Neural cell (in vitro differentiated cells): ENCODE measurements at regions not wholly inside any gene's neighbourhood (a gene's known extent, or its start where the extent isn't known, plus 50 kb on each side); places are given as distances from the start of the nearest gene placed in this dataset.

Experiments used
- H2AFZ ChIP-seq: fragments of 200-600, 300-800 bp; sonication (generic), shearing (Covaris generic); 2 replicates; pipeline ENCODE4 v1.6.0; 2014; ENCODE audit warnings: low read depth, mild to moderate bottlenecking, antibody characterized with exemption, low read length, moderate library complexity
- H3F3A ChIP-seq: fragments of 200-600 bp; shearing (Covaris generic); 2 replicates; pipeline ENCODE4 v1.6.1; 2016; ENCODE audit warnings: mild to moderate bottlenecking, moderate library complexity, mixed read lengths, antibody characterized with exemption, low read length; ENCODE audit not compliant: insufficient read depth, poor library complexity, severe bottlenecking
- H3K27ac ChIP-seq: fragments of 200-600, 300-800 bp; sonication (generic), shearing (Covaris generic); 2 replicates; pipeline ENCODE4 v1.5.1; 2014; ENCODE audit warnings: mild to moderate bottlenecking, low read length, moderate library complexity
- H3K27me3 ChIP-seq: fragments of 300-800, 200-600 bp; sonication (generic), shearing (Covaris generic); 2 replicates; pipeline ENCODE4 v1.6.0; 2014; ENCODE audit warnings: mild to moderate bottlenecking, low read depth, low read length, moderate library complexity; ENCODE audit not compliant: insufficient read depth
- H3K36me3 ChIP-seq: fragments of 300-800, 200-600 bp; sonication (generic), shearing (Covaris generic); 2 replicates; pipeline ENCODE4 v1.5.1; 2014; ENCODE audit warnings: mild to moderate bottlenecking, antibody characterized with exemption, low read length, moderate library complexity; ENCODE audit not compliant: insufficient read depth
- H3K4me2 ChIP-seq: fragments of 300-800, 200-600 bp; sonication (generic), shearing (Covaris generic); 2 replicates; pipeline ENCODE4 v1.6.0; 2014; ENCODE audit warnings: mild to moderate bottlenecking, low read length
- H3K4me3 ChIP-seq: fragments of 300-800, 200-600 bp; sonication (generic), shearing (Covaris generic); 2 replicates; pipeline ENCODE4 v1.5.1; 2014; ENCODE audit warnings: mild to moderate bottlenecking, low read length, moderate library complexity
- H3K79me2 ChIP-seq: fragments of 200-600 bp; shearing (Covaris generic); replicated peaks from 2 replicates; pipeline ENCODE4 v1.6.0; 2014; ENCODE audit warnings: mild to moderate bottlenecking, low read length, moderate library complexity; ENCODE audit not compliant: insufficient read depth
- H3K9ac ChIP-seq: fragments of 300-800, 200-600 bp; sonication (generic), shearing (Covaris generic); 2 replicates; pipeline ENCODE4 v1.6.1; 2016; ENCODE audit warnings: mild to moderate bottlenecking, low read length, mixed read lengths
- H3K9me2 ChIP-seq: fragments of 200-600 bp; shearing (Covaris generic); 2 replicates; pipeline ENCODE4 v1.6.1; 2016; ENCODE audit warnings: mild to moderate bottlenecking, low read length, mixed read lengths; ENCODE audit not compliant: insufficient read depth
- H3K9me3 ChIP-seq: fragments of 200-600, 300-800 bp; sonication (generic), shearing (Covaris generic); 2 replicates; pipeline ENCODE4 v1.6.1; 2016; ENCODE audit warnings: mild to moderate bottlenecking, mixed run types, low read length, moderate library complexity, mixed read lengths
- H4K20me1 ChIP-seq: fragments of 200-600 bp; shearing (Covaris generic); 2 replicates; pipeline ENCODE4 v1.6.1; 2016; ENCODE audit warnings: mild to moderate bottlenecking, mixed run types; ENCODE audit not compliant: insufficient read depth
- EP300 ChIP-seq: fragments of 450-650 bp; conservative IDR thresholded peaks from 2 replicates; pipeline ENCODE4 v1.6.1; 2014; ENCODE audit warnings: antibody characterized with exemption, mild to moderate bottlenecking, moderate library complexity; ENCODE audit not compliant: poor library complexity, severe bottlenecking
- EZH2 ChIP-seq: fragments of 200-600, 300-800 bp; shearing (Covaris generic), sonication (generic); IDR thresholded peaks from 2 replicates; pipeline ENCODE4 v1.6.1; 2014; ENCODE audit warnings: antibody characterized with exemption, low read length, borderline replicate concordance, mild to moderate bottlenecking; ENCODE audit not compliant: insufficient read depth, poor library complexity, severe bottlenecking
- MXI1 ChIP-seq: fragments of 450-650 bp; conservative IDR thresholded peaks from 2 replicates; pipeline ENCODE4 v1.6.1; 2014; ENCODE audit warnings: antibody characterized with exemption, mild to moderate bottlenecking; ENCODE audit not compliant: poor library complexity, severe bottlenecking
- POLR2AphosphoS5 ChIP-seq: IDR thresholded peaks from 2 replicates; pipeline ENCODE4 v1.6.1; 2012
- RAD21 ChIP-seq: fragments of 450-650 bp; conservative IDR thresholded peaks from 2 replicates; pipeline ENCODE4 v1.6.1; 2014; ENCODE audit warnings: antibody characterized with exemption, mild to moderate bottlenecking, moderate library complexity
- SMC3 ChIP-seq: fragments of 450-650 bp; conservative IDR thresholded peaks from 2 replicates; pipeline ENCODE4 v1.6.1; 2014; ENCODE audit warnings: antibody characterized with exemption, mild to moderate bottlenecking, moderate library complexity; ENCODE audit not compliant: poor library complexity
- TAF1 ChIP-seq: IDR thresholded peaks from 2 replicates; pipeline ENCODE4 v1.6.1; 2012; ENCODE audit warnings: low read depth
- TF ChIP-seq, protein P1 (sequence below): IDR thresholded peaks from 2 replicates; pipeline ENCODE4 v1.6.1; 2012; ENCODE audit warnings: borderline replicate concordance
- TF ChIP-seq, protein P2 (sequence below): fragments of 450-650 bp; IDR thresholded peaks from 2 replicates; pipeline ENCODE4 v1.5.1; 2014; ENCODE audit warnings: antibody characterized with exemption, mild to moderate bottlenecking, moderate library complexity; ENCODE audit not compliant: poor library complexity, severe bottlenecking

DNA sequence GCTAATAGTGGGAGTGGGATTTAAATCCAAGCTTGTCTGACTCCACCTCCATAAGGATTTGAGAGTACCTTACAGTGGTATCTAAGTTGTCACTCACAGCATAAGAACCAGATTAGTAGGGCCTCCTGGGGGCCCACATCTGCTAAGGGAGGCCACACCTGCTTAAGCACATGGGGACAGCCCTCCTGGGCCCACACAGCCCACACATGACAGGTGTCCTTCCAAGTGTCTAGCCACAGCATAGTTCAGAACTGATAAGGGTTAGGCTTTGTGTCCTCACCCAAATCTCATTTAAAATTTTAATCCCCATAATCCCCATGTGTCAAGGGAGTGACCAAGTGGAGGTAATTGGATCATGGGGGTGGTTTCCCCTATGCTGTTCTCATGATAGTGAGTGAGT lies 186.0 kb upstream of the HMGA2 start:
- H3K9ac ChIP-seq = no peak overlapping the region
- no peak overlapping the region for H3K4me2 ChIP-seq
- H3K9me2 ChIP-seq = no peaks in the 10 kb centered on the region
- no peaks in the 10 kb centered on the region for H3K9me3 ChIP-seq
- no peak overlapping the region for H3K4me3 ChIP-seq
- H3F3A ChIP-seq = no peaks in the 10 kb centered on the region
- no peak overlapping the region for H3K27ac ChIP-seq
- no peaks in the 10 kb centered on the region for H4K20me1 ChIP-seq
- H3K27me3 ChIP-seq = no peaks in the 10 kb centered on the region
- no peaks in the 10 kb centered on the region for H3K79me2 ChIP-seq
- H2AFZ ChIP-seq = no peak overlapping the region
- TF ChIP-seq, protein P1, sequence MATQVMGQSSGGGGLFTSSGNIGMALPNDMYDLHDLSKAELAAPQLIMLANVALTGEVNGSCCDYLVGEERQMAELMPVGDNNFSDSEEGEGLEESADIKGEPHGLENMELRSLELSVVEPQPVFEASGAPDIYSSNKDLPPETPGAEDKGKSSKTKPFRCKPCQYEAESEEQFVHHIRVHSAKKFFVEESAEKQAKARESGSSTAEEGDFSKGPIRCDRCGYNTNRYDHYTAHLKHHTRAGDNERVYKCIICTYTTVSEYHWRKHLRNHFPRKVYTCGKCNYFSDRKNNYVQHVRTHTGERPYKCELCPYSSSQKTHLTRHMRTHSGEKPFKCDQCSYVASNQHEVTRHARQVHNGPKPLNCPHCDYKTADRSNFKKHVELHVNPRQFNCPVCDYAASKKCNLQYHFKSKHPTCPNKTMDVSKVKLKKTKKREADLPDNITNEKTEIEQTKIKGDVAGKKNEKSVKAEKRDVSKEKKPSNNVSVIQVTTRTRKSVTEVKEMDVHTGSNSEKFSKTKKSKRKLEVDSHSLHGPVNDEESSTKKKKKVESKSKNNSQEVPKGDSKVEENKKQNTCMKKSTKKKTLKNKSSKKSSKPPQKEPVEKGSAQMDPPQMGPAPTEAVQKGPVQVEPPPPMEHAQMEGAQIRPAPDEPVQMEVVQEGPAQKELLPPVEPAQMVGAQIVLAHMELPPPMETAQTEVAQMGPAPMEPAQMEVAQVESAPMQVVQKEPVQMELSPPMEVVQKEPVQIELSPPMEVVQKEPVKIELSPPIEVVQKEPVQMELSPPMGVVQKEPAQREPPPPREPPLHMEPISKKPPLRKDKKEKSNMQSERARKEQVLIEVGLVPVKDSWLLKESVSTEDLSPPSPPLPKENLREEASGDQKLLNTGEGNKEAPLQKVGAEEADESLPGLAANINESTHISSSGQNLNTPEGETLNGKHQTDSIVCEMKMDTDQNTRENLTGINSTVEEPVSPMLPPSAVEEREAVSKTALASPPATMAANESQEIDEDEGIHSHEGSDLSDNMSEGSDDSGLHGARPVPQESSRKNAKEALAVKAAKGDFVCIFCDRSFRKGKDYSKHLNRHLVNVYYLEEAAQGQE = no peak
- no peak for TF ChIP-seq MXI1
- no peaks in the 10 kb centered on the region for H3K36me3 ChIP-seq

DNA sequence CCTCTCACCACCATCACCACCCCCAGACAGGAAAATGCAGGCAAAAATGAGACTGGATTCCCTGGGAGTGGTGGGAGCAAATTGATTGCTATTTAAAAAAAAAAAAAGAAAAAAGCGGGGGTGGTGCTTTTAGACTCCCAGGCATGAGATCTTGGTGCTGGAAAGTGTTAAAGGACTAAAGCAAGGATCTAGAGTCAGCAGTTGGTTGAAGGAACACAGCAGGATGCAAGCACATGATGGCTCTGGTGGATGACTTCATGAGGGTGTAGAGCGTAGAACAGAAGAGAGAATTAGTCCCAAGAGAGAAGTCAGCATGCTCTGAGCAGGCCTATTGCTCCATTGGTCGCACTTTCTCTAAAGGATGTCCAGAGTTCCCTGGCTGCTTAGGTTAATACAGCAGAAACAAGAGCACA lies 183.8 kb upstream of the HMGA2 start:
- Histone ChIP-seq H3K9me3 (no peaks in the 10 kb centered on the region), H3K36me3 (no peaks in the 10 kb centered on the region), H3K27me3 (no peaks in the 10 kb centered on the region), H3K4me2 (no peak overlapping the region), H3K79me2 (no peaks in the 10 kb centered on the region), H3K4me3 (no peak overlapping the region), H3K9ac (no peak overlapping the region), H3K9me2 (no peaks in the 10 kb centered on the region), H4K20me1 (no peaks in the 10 kb centered on the region), H3K27ac (no peak overlapping the region), H2AFZ (no peak overlapping the region), H3F3A (no peaks in the 10 kb centered on the region)
- TF ChIP-seq RAD21 (no peak), TAF1 (no peak), POLR2AphosphoS5 (no peak), SMC3 (no peak), MXI1 (no peak), EZH2 (no peak), EP300 (no peak)
- TF ChIP-seq, protein P2, sequence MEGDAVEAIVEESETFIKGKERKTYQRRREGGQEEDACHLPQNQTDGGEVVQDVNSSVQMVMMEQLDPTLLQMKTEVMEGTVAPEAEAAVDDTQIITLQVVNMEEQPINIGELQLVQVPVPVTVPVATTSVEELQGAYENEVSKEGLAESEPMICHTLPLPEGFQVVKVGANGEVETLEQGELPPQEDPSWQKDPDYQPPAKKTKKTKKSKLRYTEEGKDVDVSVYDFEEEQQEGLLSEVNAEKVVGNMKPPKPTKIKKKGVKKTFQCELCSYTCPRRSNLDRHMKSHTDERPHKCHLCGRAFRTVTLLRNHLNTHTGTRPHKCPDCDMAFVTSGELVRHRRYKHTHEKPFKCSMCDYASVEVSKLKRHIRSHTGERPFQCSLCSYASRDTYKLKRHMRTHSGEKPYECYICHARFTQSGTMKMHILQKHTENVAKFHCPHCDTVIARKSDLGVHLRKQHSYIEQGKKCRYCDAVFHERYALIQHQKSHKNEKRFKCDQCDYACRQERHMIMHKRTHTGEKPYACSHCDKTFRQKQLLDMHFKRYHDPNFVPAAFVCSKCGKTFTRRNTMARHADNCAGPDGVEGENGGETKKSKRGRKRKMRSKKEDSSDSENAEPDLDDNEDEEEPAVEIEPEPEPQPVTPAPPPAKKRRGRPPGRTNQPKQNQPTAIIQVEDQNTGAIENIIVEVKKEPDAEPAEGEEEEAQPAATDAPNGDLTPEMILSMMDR = no peak
- TF ChIP-seq, protein P1 = no peak
